Mesenchymal stem cell (in vitro differentiated cells and primary cell): ENCODE measurements at regions not wholly inside any gene's neighbourhood (a gene's known extent, or its start where the extent isn't known, plus 50 kb on each side); places are given as distances from the start of the nearest gene placed in this dataset.

Experiments used
- DNase-seq: peaks from one replicate; pipeline ENCODE4 v3.0.0-alpha.2; 2013
- H2AFZ ChIP-seq: one replicate; pipeline ENCODE4 v1.6.1; 2013; ENCODE audit warnings: low read depth, mild to moderate bottlenecking, control low read depth, inconsistent platforms, low read length, moderate library complexity
- H2AK5ac ChIP-seq: 2 replicates; pipeline ENCODE4 v1.6.1; 2013; ENCODE audit warnings: low read length, moderate library complexity, mild to moderate bottlenecking, inconsistent platforms; ENCODE audit not compliant: severe bottlenecking
- H2BK120ac ChIP-seq: one replicate; pipeline ENCODE4 v1.6.1; 2013; ENCODE audit warnings: low read depth, mild to moderate bottlenecking, inconsistent platforms, low read length, moderate library complexity
- H2BK12ac ChIP-seq, 2 experiments: one replicate each; pipeline ENCODE4 v1.6.1; 2013; ENCODE audit warnings: inconsistent platforms in 2 of 2, low read length in 2 of 2, mild to moderate bottlenecking in 2 of 2, moderate library complexity in 2 of 2, control low read depth in 1 of 2
- H2BK15ac ChIP-seq: one replicate; pipeline ENCODE4 v1.6.1; 2013; ENCODE audit warnings: mild to moderate bottlenecking, low read depth, inconsistent platforms; ENCODE audit not compliant: poor library complexity, severe bottlenecking
- H2BK5ac ChIP-seq: 2 replicates; pipeline ENCODE4 v1.6.1; 2013; ENCODE audit warnings: low read depth, mild to moderate bottlenecking, low read length, control low read depth, inconsistent platforms; ENCODE audit not compliant: poor library complexity, severe bottlenecking
- H3K14ac ChIP-seq, 2 experiments: one replicate each; pipeline ENCODE4 v1.6.1; 2013; ENCODE audit warnings: inconsistent platforms in 2 of 2, low read length in 2 of 2, control low read depth in 1 of 2, mild to moderate bottlenecking in 1 of 2, moderate library complexity in 1 of 2
- H3K18ac ChIP-seq, 2 experiments: one replicate each; pipeline ENCODE4 v1.6.1; 2013; ENCODE audit warnings: inconsistent platforms in 2 of 2, low read length in 2 of 2, control low read depth in 1 of 2, low read depth in 1 of 2, mild to moderate bottlenecking in 1 of 2
- H3K23ac ChIP-seq, 2 experiments: one replicate each; pipeline ENCODE4 v1.6.1; 2013; ENCODE audit warnings: inconsistent platforms in 2 of 2, low read length in 2 of 2, mild to moderate bottlenecking in 2 of 2, moderate library complexity in 2 of 2, control low read depth in 1 of 2
- H3K27ac ChIP-seq: 2 replicates; pipeline ENCODE4 v1.5.1; 2013; ENCODE audit warnings: mild to moderate bottlenecking, moderate library complexity, low read length, control low read depth, inconsistent platforms; ENCODE audit not compliant: poor library complexity, severe bottlenecking
- H3K27me3 ChIP-seq, 2 experiments: 2 replicates each; pipeline versions ENCODE4 v1.6.1 to v1.7.0; 2013; ENCODE audit warnings: low read length in 2 of 2, mild to moderate bottlenecking in 2 of 2, moderate library complexity in 2 of 2, control low read depth in 1 of 2, inconsistent platforms in 1 of 2; ENCODE audit not compliant: control insufficient read depth in 1 of 2, insufficient read depth in 1 of 2
- H3K36me3 ChIP-seq, 2 experiments: 2 replicates each; pipeline versions ENCODE4 v1.6.1 to v1.7.0; 2013; ENCODE audit warnings: low read length in 2 of 2, control low read depth in 1 of 2, inconsistent platforms in 1 of 2, low read depth in 1 of 2, mild to moderate bottlenecking in 1 of 2; ENCODE audit not compliant: insufficient read depth in 2 of 2, control insufficient read depth in 1 of 2
- H3K4ac ChIP-seq, 2 experiments: one replicate each; pipeline ENCODE4 v1.6.1; 2013; ENCODE audit warnings: inconsistent platforms in 2 of 2, low read length in 2 of 2, mild to moderate bottlenecking in 2 of 2, moderate library complexity in 2 of 2, control low read depth in 1 of 2, low read depth in 1 of 2
- H3K4me1 ChIP-seq: 2 replicates; pipeline ENCODE4 v1.6.1; 2013; ENCODE audit warnings: low read depth, low read length, control low read depth; ENCODE audit not compliant: control insufficient read depth, insufficient read depth
- H3K4me2 ChIP-seq: 2 replicates; pipeline ENCODE4 v1.6.1; 2013; ENCODE audit warnings: low read length, mild to moderate bottlenecking, inconsistent platforms; ENCODE audit not compliant: poor library complexity, severe bottlenecking
- H3K4me3 ChIP-seq, 2 experiments: 2 replicates each; pipeline versions ENCODE4 v1.5.1 to v1.7.0; 2013; ENCODE audit warnings: low read length in 2 of 2, mild to moderate bottlenecking in 2 of 2, control low read depth in 1 of 2, low read depth in 1 of 2; ENCODE audit not compliant: insufficient read depth in 1 of 2
- H3K79me1 ChIP-seq: replicated peaks from 2 replicates; pipeline ENCODE4 v1.6.1; 2013; ENCODE audit warnings: mild to moderate bottlenecking, control low read depth, low read length, inconsistent platforms; ENCODE audit not compliant: poor library complexity, severe bottlenecking
- H3K9ac ChIP-seq: 2 replicates; pipeline ENCODE4 v1.7.0; 2013; ENCODE audit warnings: mild to moderate bottlenecking, low read length, moderate library complexity
- H3K9me3 ChIP-seq: 2 replicates; pipeline ENCODE4 v1.7.0; 2013; ENCODE audit warnings: mild to moderate bottlenecking, low read length; ENCODE audit not compliant: control insufficient read depth
- H4K8ac ChIP-seq: one replicate; pipeline ENCODE4 v1.6.1; 2013; ENCODE audit warnings: inconsistent platforms, mild to moderate bottlenecking, low read length, moderate library complexity
- H4K91ac ChIP-seq: one replicate; pipeline ENCODE4 v1.6.1; 2013; ENCODE audit warnings: mild to moderate bottlenecking, low read length, inconsistent platforms
- WGBS: methylation state at CpG from one replicate; pipeline ENCODE4 v1.1.7; 2013; ENCODE audit warnings: mixed read lengths; 5-methylcytosine and 5-hydroxymethylcytosine counted together

- WGBS, result 94% methylated on average over 8 of the region's 9 CpGs
- H3K36me3 ChIP-seq, result no peaks in the 10 kb centered on the region
- H3K4ac ChIP-seq, result no peak overlapping the region
- no peak overlapping the region for H3K4me3 ChIP-seq
- no peak for DNase-seq
- no peak overlapping the region for H2BK15ac ChIP-seq
- no peak overlapping the region for H4K8ac ChIP-seq
- no peak overlapping the region for H2AFZ ChIP-seq
- H3K4me1 ChIP-seq, result no peaks in the 10 kb centered on the region
- no peak overlapping the region for H3K9ac ChIP-seq
- H2BK12ac ChIP-seq, result no peak overlapping the region
- no peak overlapping the region for H4K91ac ChIP-seq
- no peak overlapping the region for H3K14ac ChIP-seq
- H3K4me2 ChIP-seq, result no peak overlapping the region
- H2AK5ac ChIP-seq, result no peak overlapping the region
- no peak overlapping the region for H3K18ac ChIP-seq
- H3K27me3 ChIP-seq, result no peaks in the 10 kb centered on the region
- no peak overlapping the region for H2BK5ac ChIP-seq
- H2BK120ac ChIP-seq, result no peak overlapping the region
- H3K27ac ChIP-seq, result no peak overlapping the region
- no peak overlapping the region for H3K23ac ChIP-seq
- no peaks in the 10 kb centered on the region for H3K9me3 ChIP-seq
- no peaks in the 10 kb centered on the region for H3K79me1 ChIP-seq
These were observed 58.1 kb upstream of the FOXQ1 start for GRCh38 chr6:1253816-1254215.

- Histone ChIP-seq H3K4me2 (no peak overlapping the region), H3K23ac (no peak overlapping the region), H2BK12ac (no peak overlapping the region), H3K27me3 (no peaks in the 10 kb centered on the region), H3K18ac (no peak overlapping the region), H3K4ac (no peak overlapping the region), H3K14ac (no peak overlapping the region), H2AK5ac (no peak overlapping the region), H2BK15ac (no peak overlapping the region), H2BK120ac (no peak overlapping the region), H3K27ac (no peak overlapping the region), H4K8ac (no peak overlapping the region), H3K9ac (no peak overlapping the region), H2BK5ac (no peak overlapping the region), H3K4me3 (no peak overlapping the region), H2AFZ (no peak overlapping the region), H3K79me1 (no peaks in the 10 kb centered on the region), H3K4me1 (no peaks in the 10 kb centered on the region), H3K9me3 (no peaks in the 10 kb centered on the region), H4K91ac (no peak overlapping the region), H3K36me3 (no peaks in the 10 kb centered on the region)
- peak; percentile 14 for DNase-seq
- WGBS, result 80% methylated on average over 12 of the region's 13 CpGs
These were observed 60.4 kb upstream of the FOXQ1 start for GRCh38 chr6:1251198-1252155.

GRCh38 chr6:1250489-1251197 lies 61.3 kb upstream of the FOXQ1 start:
- no peak overlapping the region for H3K18ac ChIP-seq
- no peak overlapping the region for H2BK5ac ChIP-seq
- no peak overlapping the region for H3K4me3 ChIP-seq
- H3K9ac ChIP-seq, result no peak overlapping the region
- no peak overlapping the region for H2BK15ac ChIP-seq
- H3K4me1 ChIP-seq, result no peaks in the 10 kb centered on the region
- H3K4ac ChIP-seq, result no peak overlapping the region
- no peak overlapping the region for H4K8ac ChIP-seq
- no peaks in the 10 kb centered on the region for H3K27me3 ChIP-seq
- no peak for DNase-seq
- H3K14ac ChIP-seq, result no peak overlapping the region
- H2AK5ac ChIP-seq, result no peak overlapping the region
- no peaks in the 10 kb centered on the region for H3K36me3 ChIP-seq
- no peak overlapping the region for H3K27ac ChIP-seq
- no peak overlapping the region for H2BK12ac ChIP-seq
- H3K79me1 ChIP-seq, result no peaks in the 10 kb centered on the region
- H4K91ac ChIP-seq, result no peak overlapping the region
- WGBS, result 59% methylated on average over 11 of the region's 12 CpGs
- H2BK120ac ChIP-seq, result no peak overlapping the region
- H3K23ac ChIP-seq, result no peak overlapping the region
- no peak overlapping the region for H3K4me2 ChIP-seq
- no peaks in the 10 kb centered on the region for H3K9me3 ChIP-seq
- no peak overlapping the region for H2AFZ ChIP-seq

- H2AFZ ChIP-seq, result no peak overlapping the region
- H3K9me3 ChIP-seq, result no peaks in the 10 kb centered on the region
- H3K18ac ChIP-seq, result no peak overlapping the region
- H2BK5ac ChIP-seq, result no peak overlapping the region
- no peak overlapping the region for H4K91ac ChIP-seq
- no peak overlapping the region for H2BK12ac ChIP-seq
- H3K9ac ChIP-seq, result no peak overlapping the region
- H3K79me1 ChIP-seq, result no peaks in the 10 kb centered on the region
- no peak for DNase-seq
- H3K4me1 ChIP-seq, result no peaks in the 10 kb centered on the region
- no CpG with 5 or more reads among the region's 3 CpGs for WGBS
- H2BK15ac ChIP-seq, result no peak overlapping the region
- H3K4me2 ChIP-seq, result no peak overlapping the region
- no peak overlapping the region for H3K23ac ChIP-seq
- no peak overlapping the region for H3K14ac ChIP-seq
- H2AK5ac ChIP-seq, result no peak overlapping the region
- no peaks in the 10 kb centered on the region for H3K36me3 ChIP-seq
- no peak overlapping the region for H2BK120ac ChIP-seq
- H3K27ac ChIP-seq, result no peak overlapping the region
- H3K4ac ChIP-seq, result no peak overlapping the region
- H4K8ac ChIP-seq, result no peak overlapping the region
- no peak overlapping the region for H3K4me3 ChIP-seq
- no peaks in the 10 kb centered on the region for H3K27me3 ChIP-seq
These were observed 64.0 kb upstream of the FOXQ1 start for GRCh38 chr6:1247894-1248293.
